ENCODE measurements at regions not wholly inside any gene's neighbourhood (a gene's known extent, or its start where the extent isn't known, plus 50 kb on each side); places are given as distances from the start of the nearest gene placed in this dataset.
A peak's percentile ranks its signal among the peaks of the same experiment; 100 is the strongest.

- TF ChIP-seq CTCF (IDR thresholded peaks at IDR 0.05; ENCODE audit: control insufficient read depth, insufficient read depth, low read depth, low read length, missing control alignments): no peak
- no peak for DNase-seq (ENCODE audit: low read depth)
- H3K4me3 ChIP-seq (ENCODE audit: control insufficient read depth, low read depth, low read length): no peak overlapping the region
Observed at GRCh38 chr1:98003442-98003841, 82.6 kb upstream of the DPYD start.

GRCh38 chr1:98002288-98002687, 81.5 kb upstream of the DPYD start:
- no peak for TF ChIP-seq CTCF (IDR thresholded peaks at IDR 0.05; ENCODE audit: control insufficient read depth, insufficient read depth, low read depth, low read length, missing control alignments)
- no peak overlapping the region for H3K4me3 ChIP-seq (ENCODE audit: control insufficient read depth, low read depth, low read length)
- no peak for DNase-seq (ENCODE audit: low read depth)

- H3K4me3 ChIP-seq (ENCODE audit: control insufficient read depth, low read depth, low read length): no peak overlapping the region
- no peak for DNase-seq (ENCODE audit: low read depth)
- peak; percentile 29 for TF ChIP-seq CTCF (IDR thresholded peaks at IDR 0.05; ENCODE audit: control insufficient read depth, insufficient read depth, low read depth, low read length, missing control alignments)
Observed at GRCh38 chr1:98001764-98002163, 80.9 kb upstream of the DPYD start.

GRCh38 chr1:97999320-97999719, 78.5 kb upstream of the DPYD start:
- TF ChIP-seq CTCF (IDR thresholded peaks at IDR 0.05; ENCODE audit: control insufficient read depth, insufficient read depth, low read depth, low read length, missing control alignments): no peak
- DNase-seq (ENCODE audit: low read depth): peak; percentile 59
- H3K4me3 ChIP-seq (ENCODE audit: control insufficient read depth, low read depth, low read length): no peak overlapping the region

- TF ChIP-seq CTCF (IDR thresholded peaks at IDR 0.05; ENCODE audit: control insufficient read depth, insufficient read depth, low read depth, low read length, missing control alignments): no peak
- H3K4me3 ChIP-seq (ENCODE audit: control insufficient read depth, low read depth, low read length): no peak overlapping the region
- DNase-seq (ENCODE audit: low read depth): no peak
Observed at GRCh38 chr1:97996880-97997279, 76.0 kb upstream of the DPYD start.

- H3K4me3 ChIP-seq (ENCODE audit: control insufficient read depth, low read depth, low read length): no peak overlapping the region
- no peak for TF ChIP-seq CTCF (IDR thresholded peaks at IDR 0.05; ENCODE audit: control insufficient read depth, insufficient read depth, low read depth, low read length, missing control alignments)
- peak; percentile 14 for DNase-seq (ENCODE audit: low read depth)
Observed at GRCh38 chr1:97989094-97989680, 68.4 kb upstream of the DPYD start.
